GM12892 (cell line): ENCODE measurements at regions not wholly inside any gene's neighbourhood (a gene's known extent, or its start where the extent isn't known, plus 50 kb on each side); places are given as distances from the start of the nearest gene placed in this dataset.
"Not testable (repeated sequence)": the region's sequence is repeated elsewhere in the genome, so short reads cannot be mapped to it uniquely, and the experiment has no call there.

Experiments
- DNase-seq: peaks from one replicate; pipeline ENCODE4 v3.0.0; 2011; ENCODE audit not compliant: insufficient read length
- FAIRE-seq: peaks from 2 replicates; lab custom pipeline; 2011; peaks lifted over from hg19 to GRCh38; lab: Jason Lieb, UNC
- POLR2A ChIP-seq: IDR thresholded peaks from 2 replicates; pipeline ENCODE4 v1.6.1; 2011; ENCODE audit warnings: low read depth, low read length, control low read depth
- POLR2AphosphoS5 ChIP-seq: IDR thresholded peaks from 2 replicates; pipeline ENCODE4 v1.6.1; 2011; ENCODE audit warnings: low read depth, low read length, control low read depth
- TAF1 ChIP-seq: IDR thresholded peaks from 2 replicates; pipeline ENCODE4 v1.6.1; 2011; ENCODE audit warnings: low read depth, mild to moderate bottlenecking, control low read depth, low read length, borderline replicate concordance

GRCh38 chr4:10809905-10810304 lies 125.3 kb upstream of the CLNK start:
- no peak for FAIRE-seq
- TF ChIP-seq POLR2AphosphoS5 (no peak), POLR2A (no peak), TAF1 (no peak)
- no peak for DNase-seq

GRCh38 chr4:10808591-10808990 lies 124.0 kb upstream of the CLNK start:
- no peak for DNase-seq
- FAIRE-seq = no peak

GRCh38 chr4:10806953-10807645 lies 122.5 kb upstream of the CLNK start:
- no peak for FAIRE-seq
- TF ChIP-seq POLR2AphosphoS5 (no peak), TAF1 (no peak), POLR2A (no peak)
- DNase-seq = no peak

More at GRCh38 chr4:10808591-10808990, 124.0 kb upstream of the CLNK start:
- TF ChIP-seq POLR2AphosphoS5 (no peak), TAF1 (no peak), POLR2A (no peak)

- no peak for DNase-seq
- FAIRE-seq = no peak
- TF ChIP-seq TAF1 (no peak), POLR2AphosphoS5 (no peak), POLR2A (no peak)
Observed at GRCh38 chr4:10803713-10804343, 119.3 kb upstream of the CLNK start.

GRCh38 chr4:10787365-10787764 lies 102.8 kb upstream of the CLNK start:
- FAIRE-seq (no peak), DNase-seq (no peak)
- no peak for TF ChIP-seq TAF1
- TF ChIP-seq POLR2A = no peak
- TF ChIP-seq POLR2AphosphoS5 = no peak

GRCh38 chr4:10784621-10785020 lies 100.1 kb upstream of the CLNK start:
- no peak for TF ChIP-seq POLR2AphosphoS5
- no peak for TF ChIP-seq POLR2A
- no peak for TF ChIP-seq TAF1
- no peak for DNase-seq
- FAIRE-seq = no peak

- no peak for FAIRE-seq
- TF ChIP-seq POLR2A = no peak
- no peak for TF ChIP-seq TAF1
- TF ChIP-seq POLR2AphosphoS5 = no peak
- no peak for DNase-seq
Observed at GRCh38 chr4:10783351-10783750, 98.8 kb upstream of the CLNK start.

GRCh38 chr4:10781805-10782204 lies 97.2 kb upstream of the CLNK start:
- FAIRE-seq (no peak), DNase-seq (peak; percentile 7)
- TF ChIP-seq TAF1 (no peak), POLR2A (no peak), POLR2AphosphoS5 (no peak)

GRCh38 chr4:10780803-10781202 lies 96.2 kb upstream of the CLNK start:
- DNase-seq, FAIRE-seq: not testable (repeated sequence)

GRCh38 chr4:10775132-10775531 lies 90.6 kb upstream of the CLNK start:
- not testable (repeated sequence) for DNase-seq, FAIRE-seq

- no peak for FAIRE-seq
- TF ChIP-seq POLR2A (no peak), POLR2AphosphoS5 (no peak), TAF1 (no peak)
Observed at GRCh38 chr4:10773656-10774055, 89.1 kb upstream of the CLNK start.

GRCh38 chr4:10773010-10773409 lies 88.4 kb upstream of the CLNK start:
- DNase-seq (no peak), FAIRE-seq (no peak)
- TF ChIP-seq POLR2AphosphoS5 = no peak
- no peak for TF ChIP-seq TAF1
- TF ChIP-seq POLR2A = no peak

More at GRCh38 chr4:10773656-10774055, 89.1 kb upstream of the CLNK start:
- no peak for DNase-seq

GRCh38 chr4:10765386-10765785 lies 80.8 kb upstream of the CLNK start:
- DNase-seq (no peak), FAIRE-seq (no peak)
- TF ChIP-seq TAF1 (no peak), POLR2AphosphoS5 (no peak), POLR2A (no peak)
